H9 (cell line): ENCODE measurements at regions not wholly inside any gene's neighbourhood (a gene's known extent, or its start where the extent isn't known, plus 50 kb on each side); places are given as distances from the start of the nearest gene placed in this dataset.

Source experiments
- DNase-seq: peaks from one replicate; pipeline ENCODE4 v3.0.0-alpha.2; 2017
- H2AFZ ChIP-seq: one replicate; pipeline ENCODE4 v1.6.1; 2013; ENCODE audit warnings: mild to moderate bottlenecking, low read length, control low read depth, moderate library complexity
- H2AK5ac ChIP-seq: 2 replicates; pipeline ENCODE4 v1.6.1; 2013; ENCODE audit warnings: low read length, control low read depth, mixed read lengths; ENCODE audit not compliant: insufficient read length
- H2BK120ac ChIP-seq: one replicate; pipeline ENCODE4 v1.6.1; 2013; ENCODE audit warnings: low read depth, mild to moderate bottlenecking, low read length, control low read depth, inconsistent platforms; ENCODE audit not compliant: poor library complexity, severe bottlenecking
- H2BK12ac ChIP-seq: 2 replicates; pipeline ENCODE4 v1.6.1; 2013; ENCODE audit warnings: low read length, control low read depth, mixed read lengths, low read depth; ENCODE audit not compliant: insufficient read length
- H2BK15ac ChIP-seq: 2 replicates; pipeline ENCODE4 v1.6.1; 2013; ENCODE audit warnings: low read depth, low read length, control low read depth
- H2BK20ac ChIP-seq: one replicate; pipeline ENCODE4 v1.6.1; 2013; ENCODE audit warnings: low read depth, mild to moderate bottlenecking, low read length, control low read depth, inconsistent platforms; ENCODE audit not compliant: poor library complexity, severe bottlenecking
- H2BK5ac ChIP-seq: 2 replicates; pipeline ENCODE4 v1.6.1; 2013; ENCODE audit warnings: low read length, control low read depth, mixed read lengths; ENCODE audit not compliant: insufficient read length
- H3K14ac ChIP-seq: 2 replicates; pipeline ENCODE4 v1.6.1; 2013; ENCODE audit warnings: low read length, control low read depth; ENCODE audit not compliant: insufficient read depth
- H3K18ac ChIP-seq: 2 replicates; pipeline ENCODE4 v1.6.1; 2013; ENCODE audit warnings: low read depth, mild to moderate bottlenecking, mixed read lengths, low read length, control low read depth; ENCODE audit not compliant: insufficient read length
- H3K23ac ChIP-seq: 2 replicates; pipeline ENCODE4 v1.6.1; 2013; ENCODE audit warnings: low read length, control low read depth, mixed read lengths, low read depth; ENCODE audit not compliant: insufficient read length
- H3K23me2 ChIP-seq: 2 replicates; pipeline ENCODE4 v1.6.1; 2013; ENCODE audit warnings: low read depth, mild to moderate bottlenecking, mixed read lengths, low read length, control low read depth; ENCODE audit not compliant: insufficient read length, poor library complexity, severe bottlenecking
- H3K27ac ChIP-seq: 2 replicates; pipeline ENCODE4 v1.5.1; 2013; ENCODE audit warnings: low read length, control low read depth, mixed read lengths, low read depth; ENCODE audit not compliant: insufficient read length
- H3K27me3 ChIP-seq: 2 replicates; pipeline ENCODE4 v1.6.1; 2013; ENCODE audit warnings: low read length, control low read depth, inconsistent platforms; ENCODE audit not compliant: insufficient read depth
- H3K4ac ChIP-seq: 2 replicates; pipeline ENCODE4 v1.6.1; 2013; ENCODE audit warnings: low read depth, mild to moderate bottlenecking, control low read depth, inconsistent platforms, low read length, moderate library complexity
- H3K4me1 ChIP-seq: 2 replicates; pipeline ENCODE4 v1.6.1; 2013; ENCODE audit warnings: low read length, control low read depth, inconsistent platforms; ENCODE audit not compliant: insufficient read depth
- H3K4me2 ChIP-seq: 2 replicates; pipeline ENCODE4 v1.6.1; 2013; ENCODE audit warnings: low read length, control low read depth, mixed read lengths; ENCODE audit not compliant: insufficient read length, insufficient read depth
- H3K56ac ChIP-seq: 2 replicates; pipeline ENCODE4 v1.6.1; 2013; ENCODE audit warnings: low read depth, mild to moderate bottlenecking, mixed read lengths, low read length, control low read depth; ENCODE audit not compliant: insufficient read length
- H3K79me1 ChIP-seq: 2 replicates; pipeline ENCODE4 v1.6.1; 2013; ENCODE audit warnings: low read depth, mild to moderate bottlenecking, moderate library complexity, low read length, control low read depth, inconsistent platforms; ENCODE audit not compliant: insufficient read depth, poor library complexity, severe bottlenecking
- H3K79me2 ChIP-seq: 2 replicates; pipeline ENCODE4 v1.6.1; 2013; ENCODE audit warnings: low read length, control low read depth, inconsistent platforms; ENCODE audit not compliant: insufficient read depth
- H3K9ac ChIP-seq: 2 replicates; pipeline ENCODE4 v1.6.1; 2013; ENCODE audit warnings: low read length, control low read depth, mixed read lengths; ENCODE audit not compliant: insufficient read length; ENCODE audit errors: extremely low read depth
- H3K9me3 ChIP-seq: one replicate; pipeline ENCODE4 v1.6.1; 2013; ENCODE audit warnings: low read depth, low read length, inconsistent platforms; ENCODE audit not compliant: control insufficient read depth
- H3T11ph ChIP-seq: one replicate; pipeline ENCODE4 v1.6.1; 2013; ENCODE audit warnings: mild to moderate bottlenecking, low read length, control low read depth, inconsistent platforms
- H4K20me1 ChIP-seq: one replicate; pipeline ENCODE4 v1.6.1; 2013; ENCODE audit not compliant: control insufficient read depth, insufficient read length, insufficient read depth
- H4K5ac ChIP-seq: 2 replicates; pipeline ENCODE4 v1.6.1; 2013; ENCODE audit warnings: low read depth, mild to moderate bottlenecking, mixed read lengths, low read length, control low read depth; ENCODE audit not compliant: insufficient read length
- H4K8ac ChIP-seq: replicated peaks from 2 replicates; pipeline ENCODE4 v1.6.1; 2013; ENCODE audit warnings: low read length, control low read depth, mixed read lengths, low read depth; ENCODE audit not compliant: insufficient read length
- H4K91ac ChIP-seq: 2 replicates; pipeline ENCODE4 v1.6.1; 2013; ENCODE audit warnings: low read depth, mild to moderate bottlenecking, moderate library complexity, mixed read lengths, low read length, control low read depth; ENCODE audit not compliant: insufficient read length
- H3K27ac Mint-ChIP-seq, 3 experiments: 2 replicates in 2 of 3; 3 replicates in 1 of 3; pipeline ENCODE4 v1.8.0; 2020 to 2021; ENCODE audit warnings: mixed read lengths in 3 of 3, mild to moderate bottlenecking in 1 of 3, moderate library complexity in 1 of 3
- H3K27me3 Mint-ChIP-seq: 2 replicates; pipeline ENCODE4 v1.8.0; 2021; ENCODE audit warnings: low read depth, mild to moderate bottlenecking, moderate library complexity, mixed read lengths
- H3K36me3 Mint-ChIP-seq, 3 experiments: 2 replicates in 2 of 3; 3 replicates in 1 of 3; pipeline ENCODE4 v1.8.0; 2020 to 2021; ENCODE audit warnings: low read depth in 3 of 3, mixed read lengths in 3 of 3; ENCODE audit not compliant: insufficient read depth in 1 of 3
- H3K4me1 Mint-ChIP-seq, 2 experiments: 2 replicates each; pipeline ENCODE4 v1.8.0; 2020; ENCODE audit warnings: mixed read lengths in 2 of 2
- H3K4me3 Mint-ChIP-seq, 2 experiments: 2 replicates in 1 of 2; 3 replicates in 1 of 2; pipeline ENCODE4 v1.8.0; 2020 to 2021; ENCODE audit warnings: mild to moderate bottlenecking in 2 of 2, mixed read lengths in 2 of 2, moderate library complexity in 1 of 2
- H3K9me3 Mint-ChIP-seq, 2 experiments: 2 replicates in 1 of 2; 3 replicates in 1 of 2; pipeline ENCODE4 v1.8.0; 2020; ENCODE audit warnings: mild to moderate bottlenecking in 2 of 2, mixed read lengths in 2 of 2, moderate library complexity in 1 of 2
- WGBS: extraction: QIAGEN DNeasy Blood & Tissue Kit; methylation state at CpG from one replicate; pipeline ENCODE4 v1.1.7; 2013; ENCODE audit warnings: missing lambda C conversion rate, low lambda C conversion rate, mixed read lengths; ENCODE audit not compliant: insufficient read length; ENCODE audit errors: extremely low coverage; 5-methylcytosine and 5-hydroxymethylcytosine counted together
- TF ChIP-seq, protein P1 (sequence below): fragments of 200-600 bp; sonication (generic); conservative IDR thresholded peaks from 3 replicates; pipeline ENCODE4 v1.8.0; 2021; ENCODE audit warnings: antibody characterized with exemption, mild to moderate bottlenecking

DNA sequence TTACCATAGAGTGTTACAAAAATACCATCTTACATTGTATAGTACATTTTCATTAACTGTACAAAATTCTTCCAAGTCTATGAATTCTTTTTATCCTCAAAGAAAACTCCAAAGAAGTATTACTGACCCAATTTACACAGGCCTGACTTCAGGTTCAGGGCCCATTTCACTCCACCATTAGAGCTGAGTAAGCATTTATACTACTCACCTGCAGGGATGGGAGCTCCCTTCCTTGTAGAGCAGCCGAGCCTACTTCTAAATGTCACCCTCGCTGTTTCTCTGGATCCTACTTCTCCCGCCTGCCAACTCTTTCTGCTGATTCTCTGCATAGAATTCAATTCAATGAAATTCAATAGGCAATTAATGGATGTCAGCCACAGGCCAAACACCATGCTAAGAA, 56.0 kb downstream of the CCDC71L start:
- H3K4ac ChIP-seq = no peak overlapping the region
- H2AK5ac ChIP-seq = no peak overlapping the region
- TF ChIP-seq, protein P1, sequence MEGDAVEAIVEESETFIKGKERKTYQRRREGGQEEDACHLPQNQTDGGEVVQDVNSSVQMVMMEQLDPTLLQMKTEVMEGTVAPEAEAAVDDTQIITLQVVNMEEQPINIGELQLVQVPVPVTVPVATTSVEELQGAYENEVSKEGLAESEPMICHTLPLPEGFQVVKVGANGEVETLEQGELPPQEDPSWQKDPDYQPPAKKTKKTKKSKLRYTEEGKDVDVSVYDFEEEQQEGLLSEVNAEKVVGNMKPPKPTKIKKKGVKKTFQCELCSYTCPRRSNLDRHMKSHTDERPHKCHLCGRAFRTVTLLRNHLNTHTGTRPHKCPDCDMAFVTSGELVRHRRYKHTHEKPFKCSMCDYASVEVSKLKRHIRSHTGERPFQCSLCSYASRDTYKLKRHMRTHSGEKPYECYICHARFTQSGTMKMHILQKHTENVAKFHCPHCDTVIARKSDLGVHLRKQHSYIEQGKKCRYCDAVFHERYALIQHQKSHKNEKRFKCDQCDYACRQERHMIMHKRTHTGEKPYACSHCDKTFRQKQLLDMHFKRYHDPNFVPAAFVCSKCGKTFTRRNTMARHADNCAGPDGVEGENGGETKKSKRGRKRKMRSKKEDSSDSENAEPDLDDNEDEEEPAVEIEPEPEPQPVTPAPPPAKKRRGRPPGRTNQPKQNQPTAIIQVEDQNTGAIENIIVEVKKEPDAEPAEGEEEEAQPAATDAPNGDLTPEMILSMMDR = no peak
- no peak overlapping the region for H4K5ac ChIP-seq
- no peak overlapping the region for H4K8ac ChIP-seq
- no peak overlapping the region for H2BK15ac ChIP-seq
- H3T11ph ChIP-seq = no peak overlapping the region
- Mint-ChIP-seq H3K36me3 (no peaks in the 10 kb centered on the region), H3K27me3 (no peaks in the 10 kb centered on the region), H3K4me1 (no peaks in the 10 kb centered on the region), H3K27ac (no peak overlapping the region), H3K9me3 (no peaks in the 10 kb centered on the region), H3K4me3 (no peak overlapping the region)
- H3K9ac ChIP-seq = no peak overlapping the region
- H3K14ac ChIP-seq = no peak overlapping the region
- no peak overlapping the region for H3K56ac ChIP-seq
- WGBS = no CpG with 5 or more reads among the region's 3 CpGs
- no peaks in the 10 kb centered on the region for H4K20me1 ChIP-seq
- no peak overlapping the region for H3K27ac ChIP-seq
- no peaks in the 10 kb centered on the region for H3K9me3 ChIP-seq
- DNase-seq = no peak
- no peaks in the 10 kb centered on the region for H3K79me1 ChIP-seq
- no peak overlapping the region for H2AFZ ChIP-seq
- no peak overlapping the region for H2BK20ac ChIP-seq
- H3K18ac ChIP-seq = no peak overlapping the region
- H2BK5ac ChIP-seq = no peak overlapping the region
- no peaks in the 10 kb centered on the region for H3K23me2 ChIP-seq
- no peaks in the 10 kb centered on the region for H3K27me3 ChIP-seq
- no peak overlapping the region for H2BK120ac ChIP-seq
- no peak overlapping the region for H2BK12ac ChIP-seq
- no peak overlapping the region for H3K4me2 ChIP-seq
- H3K4me1 ChIP-seq = 0 out of 2 replicates have a peak, but pooled peaks cover 2% of the 10 kb centered on the region
- H3K79me2 ChIP-seq = no peaks in the 10 kb centered on the region
- H4K91ac ChIP-seq = no peak overlapping the region
- no peak overlapping the region for H3K23ac ChIP-seq
